A673 (cell line): ENCODE measurements at regions not wholly inside any gene's neighbourhood (a gene's known extent, or its start where the extent isn't known, plus 50 kb on each side); places are given as distances from the start of the nearest gene placed in this dataset.
"Not testable (repeated sequence)": the region's sequence is repeated elsewhere in the genome, so short reads cannot be mapped to it uniquely, and the experiment has no call there.

ENCODE experiments used
- CTCF ChIP-seq: fragments of 300-800, 200-600 bp; sonication (generic); conservative IDR thresholded peaks from 2 replicates; pipeline ENCODE4 v1.5.1; 2017; ENCODE audit warnings: low read depth, mild to moderate bottlenecking, antibody characterized with exemption, low read length, moderate library complexity, mixed read lengths
- EZH2 ChIP-seq: fragments of 200-600 bp; sonication (generic); IDR thresholded peaks from 2 replicates; pipeline ENCODE4 v1.6.1; 2017; ENCODE audit warnings: borderline replicate concordance, low read depth, mild to moderate bottlenecking, mixed read lengths, antibody characterized with exemption, low read length; ENCODE audit not compliant: poor library complexity, severe bottlenecking

GRCh38 chr6:58028188-58028587 is 710.8 kb downstream of the PRIM2 start:
- TF ChIP-seq CTCF, EZH2: not testable (repeated sequence)
